Nephron (organoid): ENCODE measurements at regions not wholly inside any gene's neighbourhood (a gene's known extent, or its start where the extent isn't known, plus 50 kb on each side); places are given as distances from the start of the nearest gene placed in this dataset.
"Not testable (repeated sequence)": the region's sequence is repeated elsewhere in the genome, so short reads cannot be mapped to it uniquely, and the experiment has no call there.

Experiments
- H3K27ac Mint-ChIP-seq, 3 experiments: 2 replicates each; pipeline ENCODE4 v1.8.0; 2020; ENCODE audit warnings: mixed read lengths in 3 of 3, mild to moderate bottlenecking in 2 of 3, moderate library complexity in 1 of 3
- H3K27me3 Mint-ChIP-seq: 2 replicates; pipeline ENCODE4 v1.8.0; 2021; ENCODE audit warnings: low read depth, mild to moderate bottlenecking, moderate library complexity, mixed read lengths
- H3K36me3 Mint-ChIP-seq: 2 replicates; pipeline ENCODE4 v1.8.0; 2020; ENCODE audit warnings: low read depth, mixed read lengths
- H3K4me1 Mint-ChIP-seq: 2 replicates; pipeline ENCODE4 v1.8.0; 2020; ENCODE audit warnings: mixed read lengths
- H3K4me3 Mint-ChIP-seq, 3 experiments: 2 replicates each; pipeline ENCODE4 v1.8.0; 2020; ENCODE audit warnings: mild to moderate bottlenecking in 3 of 3, mixed read lengths in 3 of 3, moderate library complexity in 2 of 3
- H3K9me3 Mint-ChIP-seq: 2 replicates; pipeline ENCODE4 v1.8.0; 2020; ENCODE audit warnings: mixed read lengths
- TF ChIP-seq, protein P1 (sequence below), 3 experiments: fragments of 200-600 bp; sonication (generic); IDR thresholded peaks; one replicate each; pipeline ENCODE4 v1.5.0; 2021; ENCODE audit warnings: antibody characterized with exemption in 3 of 3; ENCODE audit not compliant: unreplicated experiment in 3 of 3

DNA sequence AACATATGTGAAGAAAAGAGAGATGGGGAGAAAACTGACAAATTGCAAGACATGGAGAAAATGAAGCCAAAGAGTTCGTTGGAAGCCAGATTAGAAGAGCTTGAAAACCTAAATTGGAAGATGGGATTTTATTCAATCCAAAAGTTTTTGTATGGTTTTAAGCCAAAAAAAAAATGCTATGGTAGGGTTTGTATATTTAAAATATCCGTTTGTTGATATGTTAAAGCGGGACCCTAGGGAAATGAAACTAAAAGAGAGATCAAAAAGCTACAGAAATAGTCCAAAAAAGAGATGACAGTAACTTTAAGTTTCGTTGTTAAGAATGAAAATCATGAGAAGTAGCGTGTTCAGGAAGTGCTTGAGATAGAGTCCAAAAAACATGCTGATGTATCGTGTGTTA lies 617.7 kb upstream of the ADGRL2 start:
- Mint-ChIP-seq H3K9me3 (peaks cover 17% of the 10 kb centered on the region), H3K27ac (no peak overlapping the region), H3K27me3 (no peaks in the 10 kb centered on the region), H3K36me3 (no peaks in the 10 kb centered on the region), H3K4me3 (no peak overlapping the region), H3K4me1 (no peaks in the 10 kb centered on the region)
- TF ChIP-seq, protein P1, sequence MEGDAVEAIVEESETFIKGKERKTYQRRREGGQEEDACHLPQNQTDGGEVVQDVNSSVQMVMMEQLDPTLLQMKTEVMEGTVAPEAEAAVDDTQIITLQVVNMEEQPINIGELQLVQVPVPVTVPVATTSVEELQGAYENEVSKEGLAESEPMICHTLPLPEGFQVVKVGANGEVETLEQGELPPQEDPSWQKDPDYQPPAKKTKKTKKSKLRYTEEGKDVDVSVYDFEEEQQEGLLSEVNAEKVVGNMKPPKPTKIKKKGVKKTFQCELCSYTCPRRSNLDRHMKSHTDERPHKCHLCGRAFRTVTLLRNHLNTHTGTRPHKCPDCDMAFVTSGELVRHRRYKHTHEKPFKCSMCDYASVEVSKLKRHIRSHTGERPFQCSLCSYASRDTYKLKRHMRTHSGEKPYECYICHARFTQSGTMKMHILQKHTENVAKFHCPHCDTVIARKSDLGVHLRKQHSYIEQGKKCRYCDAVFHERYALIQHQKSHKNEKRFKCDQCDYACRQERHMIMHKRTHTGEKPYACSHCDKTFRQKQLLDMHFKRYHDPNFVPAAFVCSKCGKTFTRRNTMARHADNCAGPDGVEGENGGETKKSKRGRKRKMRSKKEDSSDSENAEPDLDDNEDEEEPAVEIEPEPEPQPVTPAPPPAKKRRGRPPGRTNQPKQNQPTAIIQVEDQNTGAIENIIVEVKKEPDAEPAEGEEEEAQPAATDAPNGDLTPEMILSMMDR (IDR thresholded peaks at IDR 0.05; ENCODE audit: unreplicated experiment in 3 of 3): no peak

DNA sequence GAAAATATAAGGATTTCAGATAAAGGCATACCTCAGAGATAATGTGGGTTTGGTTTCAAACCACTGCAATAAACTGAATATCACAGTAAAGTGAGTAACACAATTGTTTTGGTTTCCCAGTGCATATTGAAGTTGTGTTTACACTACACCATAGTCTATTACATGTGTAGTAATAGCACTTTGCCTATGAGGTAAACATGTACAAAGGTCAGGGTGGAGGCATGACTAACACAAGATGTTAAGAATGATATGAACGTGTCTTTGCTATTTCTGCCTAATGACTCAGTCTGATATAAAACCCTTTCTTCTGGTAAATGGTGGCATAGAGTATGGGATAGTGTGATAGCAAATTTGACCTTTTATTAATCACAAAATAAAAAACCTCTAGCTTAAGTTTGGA lies 621.5 kb upstream of the ADGRL2 start:
- Mint-ChIP-seq H3K4me3 (no peak overlapping the region), H3K4me1 (no peaks in the 10 kb centered on the region), H3K9me3 (peaks cover 27% of the 10 kb centered on the region), H3K27ac (no peak overlapping the region), H3K36me3 (no peaks in the 10 kb centered on the region), H3K27me3 (no peaks in the 10 kb centered on the region)
- TF ChIP-seq, protein P1 (IDR thresholded peaks at IDR 0.05; ENCODE audit: unreplicated experiment in 3 of 3): no peak

DNA sequence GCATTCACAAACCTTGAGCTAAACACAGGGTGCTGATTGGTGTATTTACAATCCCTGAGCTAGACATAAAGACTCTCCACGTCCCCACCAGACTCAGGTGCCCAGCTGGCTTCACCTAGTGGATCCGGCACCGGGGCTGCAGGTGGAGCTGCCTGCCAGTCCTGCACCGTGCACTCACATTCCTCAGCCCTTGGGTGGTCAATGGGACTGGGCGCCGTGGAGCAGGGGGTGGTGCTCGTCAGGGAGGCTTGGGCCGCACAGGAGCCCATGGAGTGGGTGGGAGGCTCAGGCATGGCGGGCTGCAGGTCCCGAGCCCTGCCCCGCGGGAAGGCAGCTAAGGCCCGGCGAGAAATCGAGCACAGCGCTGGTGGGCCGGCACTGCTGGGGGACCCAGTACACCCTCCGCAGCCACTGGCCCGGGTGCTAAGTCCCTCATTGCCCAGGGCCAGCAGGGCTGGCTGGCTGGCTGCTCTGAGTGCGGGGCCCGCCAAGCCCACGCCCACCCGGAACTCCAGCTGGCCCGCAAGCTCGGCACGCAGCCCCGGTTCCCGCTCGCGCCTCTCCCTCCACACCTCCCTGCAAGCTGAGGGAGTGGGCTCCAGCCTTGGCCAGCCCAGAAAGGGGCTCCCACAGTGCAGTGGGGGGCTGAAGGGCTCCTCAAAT lies 622.2 kb upstream of the ADGRL2 start:
- not testable (repeated sequence) for H3K4me1 Mint-ChIP-seq, H3K4me3 Mint-ChIP-seq, H3K36me3 Mint-ChIP-seq, H3K27ac Mint-ChIP-seq, H3K27me3 Mint-ChIP-seq
- peaks cover 31% of the 10 kb centered on the region for H3K9me3 Mint-ChIP-seq

DNA sequence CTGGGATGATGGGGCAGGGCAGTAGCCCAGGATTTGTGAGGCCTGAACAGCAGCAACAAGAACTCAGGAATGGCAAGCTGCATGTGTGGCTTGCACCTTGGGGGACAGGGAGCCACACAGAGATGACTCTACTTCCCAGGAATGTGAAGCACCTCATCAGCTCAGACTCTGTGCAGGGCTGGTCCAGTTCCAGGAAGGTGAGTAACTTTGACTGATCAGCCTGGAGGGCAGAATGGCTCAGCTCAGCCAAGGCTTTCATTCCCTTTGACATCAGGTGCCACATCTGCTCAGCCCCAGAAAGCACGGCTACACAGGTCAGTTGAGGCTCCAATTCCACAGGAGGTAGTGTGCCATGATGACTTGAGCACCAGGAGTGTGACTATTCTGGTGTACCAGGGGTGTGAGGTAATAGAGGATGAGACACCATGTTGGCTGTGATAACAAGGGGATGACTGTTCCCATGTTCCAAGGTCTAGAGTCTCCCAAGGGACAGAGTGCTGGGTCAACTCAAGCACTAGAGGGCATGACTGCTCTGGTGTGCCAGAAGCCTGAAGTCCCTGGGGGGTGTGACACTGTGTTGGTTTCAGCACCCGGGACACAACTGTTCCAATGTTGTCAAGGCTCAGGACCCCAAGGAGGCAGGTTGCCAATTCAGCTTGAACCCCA lies 625.8 kb upstream of the ADGRL2 start:
- no peaks in the 10 kb centered on the region for H3K4me1 Mint-ChIP-seq
- peaks cover 41% of the 10 kb centered on the region for H3K9me3 Mint-ChIP-seq
- H3K27me3 Mint-ChIP-seq: no peaks in the 10 kb centered on the region
- TF ChIP-seq, protein P1 (IDR thresholded peaks at IDR 0.05; ENCODE audit: unreplicated experiment in 3 of 3): no peak
- H3K36me3 Mint-ChIP-seq: no peaks in the 10 kb centered on the region
- no peak overlapping the region for H3K27ac Mint-ChIP-seq
- no peak overlapping the region for H3K4me3 Mint-ChIP-seq

DNA sequence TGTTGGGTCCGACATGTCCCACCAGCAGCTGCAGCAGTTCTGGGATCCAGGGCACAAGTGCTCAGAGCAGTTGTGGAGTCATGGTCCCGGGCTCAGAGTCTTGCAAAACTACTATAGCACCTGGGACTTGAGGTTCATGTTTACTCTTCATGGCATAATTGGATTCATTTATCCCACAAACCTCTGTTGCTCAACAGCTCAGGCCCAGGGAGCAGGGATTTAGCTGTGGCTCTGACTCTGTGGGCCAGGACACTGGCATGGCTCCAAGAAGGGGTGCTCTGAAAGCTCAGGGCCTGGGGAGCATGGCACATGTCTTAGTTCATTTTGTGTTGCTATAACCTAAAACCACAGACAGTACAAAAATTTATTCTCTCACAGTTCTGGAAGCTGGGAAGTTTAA lies 626.7 kb upstream of the ADGRL2 start:
- H3K36me3 Mint-ChIP-seq: peaks cover 5% of the 10 kb centered on the region
- H3K9me3 Mint-ChIP-seq: peaks cover 43% of the 10 kb centered on the region
- TF ChIP-seq, protein P1 (IDR thresholded peaks at IDR 0.05; ENCODE audit: unreplicated experiment in 3 of 3): no peak

DNA sequence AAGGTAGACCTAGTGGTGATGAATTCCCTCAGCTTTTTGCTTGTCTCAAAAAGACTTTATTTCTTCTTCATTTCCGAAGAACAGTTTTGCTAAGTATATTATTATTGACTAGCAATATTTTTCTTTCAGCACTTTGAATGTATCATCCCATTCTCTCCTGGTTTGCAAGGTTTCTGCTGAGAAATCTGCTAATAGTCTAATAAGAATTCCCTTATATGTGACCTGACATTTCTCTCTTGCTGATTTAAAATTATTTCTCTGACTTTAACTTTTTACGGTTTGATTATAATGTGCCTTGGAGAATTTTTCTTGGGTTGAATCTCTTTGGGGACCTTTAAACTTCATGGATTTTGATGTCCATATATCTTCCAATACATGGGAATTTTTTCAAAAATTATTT lies 628.3 kb upstream of the ADGRL2 start:
- no peaks in the 10 kb centered on the region for H3K27me3 Mint-ChIP-seq
- peaks cover 5% of the 10 kb centered on the region for H3K36me3 Mint-ChIP-seq
- H3K27ac Mint-ChIP-seq: no peak overlapping the region
- H3K4me3 Mint-ChIP-seq: no peak overlapping the region
- peaks cover 41% of the 10 kb centered on the region for H3K9me3 Mint-ChIP-seq
- H3K4me1 Mint-ChIP-seq: no peaks in the 10 kb centered on the region
- TF ChIP-seq, protein P1 (IDR thresholded peaks at IDR 0.05; ENCODE audit: unreplicated experiment in 3 of 3): no peak

More for the DNA sequence above, 626.7 kb upstream of the ADGRL2 start:
- Mint-ChIP-seq H3K27me3 (no peaks in the 10 kb centered on the region), H3K4me1 (no peaks in the 10 kb centered on the region), H3K27ac (no peak overlapping the region), H3K4me3 (no peak overlapping the region)
